ENCODE measurements at regions not wholly inside any gene's neighbourhood (a gene's known extent, or its start where the extent isn't known, plus 50 kb on each side); places are given as distances from the start of the nearest gene placed in this dataset.

DNA sequence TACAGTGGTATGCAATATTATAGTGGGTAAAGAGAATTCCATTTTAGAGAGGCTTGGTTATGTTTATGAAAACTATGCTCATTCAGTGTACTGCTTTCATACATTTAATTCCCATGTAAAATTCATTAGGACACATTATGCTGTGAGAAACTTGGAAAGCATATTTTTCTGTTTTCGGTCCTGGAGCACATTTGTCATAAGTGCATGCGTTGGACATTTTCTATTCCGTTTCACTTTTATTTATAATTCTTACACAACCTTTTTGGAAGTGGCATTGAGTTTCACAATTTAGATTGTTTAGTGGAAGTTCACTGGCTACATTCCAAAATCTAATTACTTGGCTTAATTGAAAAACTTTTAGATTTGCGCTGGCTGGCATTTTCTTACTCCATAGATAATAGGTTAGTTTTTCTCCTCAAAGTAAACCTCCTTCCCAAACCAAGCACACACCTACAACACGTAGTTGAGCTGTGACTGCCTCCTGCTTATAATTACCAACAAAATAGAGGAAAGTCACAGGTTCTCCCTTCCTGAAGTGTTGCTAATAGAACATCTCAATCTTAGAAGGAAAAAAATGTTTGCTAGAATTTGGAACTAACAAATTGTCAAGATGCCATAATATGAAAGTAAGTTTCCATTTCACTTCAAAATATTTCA is 938.5 kb downstream of the TRHDE start:
- TF ChIP-seq, protein P1, sequence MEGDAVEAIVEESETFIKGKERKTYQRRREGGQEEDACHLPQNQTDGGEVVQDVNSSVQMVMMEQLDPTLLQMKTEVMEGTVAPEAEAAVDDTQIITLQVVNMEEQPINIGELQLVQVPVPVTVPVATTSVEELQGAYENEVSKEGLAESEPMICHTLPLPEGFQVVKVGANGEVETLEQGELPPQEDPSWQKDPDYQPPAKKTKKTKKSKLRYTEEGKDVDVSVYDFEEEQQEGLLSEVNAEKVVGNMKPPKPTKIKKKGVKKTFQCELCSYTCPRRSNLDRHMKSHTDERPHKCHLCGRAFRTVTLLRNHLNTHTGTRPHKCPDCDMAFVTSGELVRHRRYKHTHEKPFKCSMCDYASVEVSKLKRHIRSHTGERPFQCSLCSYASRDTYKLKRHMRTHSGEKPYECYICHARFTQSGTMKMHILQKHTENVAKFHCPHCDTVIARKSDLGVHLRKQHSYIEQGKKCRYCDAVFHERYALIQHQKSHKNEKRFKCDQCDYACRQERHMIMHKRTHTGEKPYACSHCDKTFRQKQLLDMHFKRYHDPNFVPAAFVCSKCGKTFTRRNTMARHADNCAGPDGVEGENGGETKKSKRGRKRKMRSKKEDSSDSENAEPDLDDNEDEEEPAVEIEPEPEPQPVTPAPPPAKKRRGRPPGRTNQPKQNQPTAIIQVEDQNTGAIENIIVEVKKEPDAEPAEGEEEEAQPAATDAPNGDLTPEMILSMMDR (IDR thresholded peaks at IDR 0.05), result no peak
- TF ChIP-seq POLR2A (IDR thresholded peaks at IDR 0.05) (no peak), EP300 (IDR thresholded peaks at IDR 0.05) (no peak), POLR2AphosphoS5 (IDR thresholded peaks at IDR 0.05) (no peak)
